NB4 (cell line): ENCODE measurements at regions not wholly inside any gene's neighbourhood (a gene's known extent, or its start where the extent isn't known, plus 50 kb on each side); places are given as distances from the start of the nearest gene placed in this dataset.

Experiments
- MYC ChIP-seq: IDR thresholded peaks from 2 replicates; pipeline ENCODE4 v1.6.1; 2011; ENCODE audit warnings: low read depth, low read length
- POLR2A ChIP-seq: IDR thresholded peaks from 2 replicates; pipeline ENCODE4 v1.6.1; 2011; ENCODE audit warnings: mild to moderate bottlenecking; ENCODE audit not compliant: insufficient read length; ENCODE audit errors: extremely low read depth
- TF ChIP-seq, protein P1 (sequence below): IDR thresholded peaks from one replicate; pipeline ENCODE4 v1.5.1; 2012; ENCODE audit warnings: low read depth, low read length
- TF ChIP-seq, protein P2 (sequence below): IDR thresholded peaks from 2 replicates; pipeline ENCODE4 v1.6.1; 2011; ENCODE audit warnings: low read depth, low read length

DNA sequence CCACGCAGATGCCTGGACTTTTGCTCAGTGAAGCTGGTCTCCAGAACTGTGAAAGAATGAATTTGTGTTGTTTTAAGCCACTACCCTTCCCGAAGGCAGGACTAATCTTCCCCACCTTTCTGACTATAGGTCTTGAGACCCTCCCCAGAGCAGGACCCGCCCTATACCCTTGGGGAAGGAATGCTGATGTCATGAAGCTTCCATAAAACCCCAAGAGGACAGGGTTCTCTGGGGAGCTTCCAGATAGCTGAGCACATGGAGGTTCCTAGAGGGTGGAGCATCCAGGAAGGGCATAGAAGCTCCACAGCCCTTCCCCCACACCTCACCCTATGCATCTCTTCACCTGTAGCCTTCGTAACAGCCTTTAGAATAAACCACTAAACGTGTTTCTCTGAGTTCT, 287.8 kb downstream of the SOX9 start:
- TF ChIP-seq, protein P1, sequence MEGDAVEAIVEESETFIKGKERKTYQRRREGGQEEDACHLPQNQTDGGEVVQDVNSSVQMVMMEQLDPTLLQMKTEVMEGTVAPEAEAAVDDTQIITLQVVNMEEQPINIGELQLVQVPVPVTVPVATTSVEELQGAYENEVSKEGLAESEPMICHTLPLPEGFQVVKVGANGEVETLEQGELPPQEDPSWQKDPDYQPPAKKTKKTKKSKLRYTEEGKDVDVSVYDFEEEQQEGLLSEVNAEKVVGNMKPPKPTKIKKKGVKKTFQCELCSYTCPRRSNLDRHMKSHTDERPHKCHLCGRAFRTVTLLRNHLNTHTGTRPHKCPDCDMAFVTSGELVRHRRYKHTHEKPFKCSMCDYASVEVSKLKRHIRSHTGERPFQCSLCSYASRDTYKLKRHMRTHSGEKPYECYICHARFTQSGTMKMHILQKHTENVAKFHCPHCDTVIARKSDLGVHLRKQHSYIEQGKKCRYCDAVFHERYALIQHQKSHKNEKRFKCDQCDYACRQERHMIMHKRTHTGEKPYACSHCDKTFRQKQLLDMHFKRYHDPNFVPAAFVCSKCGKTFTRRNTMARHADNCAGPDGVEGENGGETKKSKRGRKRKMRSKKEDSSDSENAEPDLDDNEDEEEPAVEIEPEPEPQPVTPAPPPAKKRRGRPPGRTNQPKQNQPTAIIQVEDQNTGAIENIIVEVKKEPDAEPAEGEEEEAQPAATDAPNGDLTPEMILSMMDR: no peak
- no peak for TF ChIP-seq POLR2A
- no peak for TF ChIP-seq MYC
- TF ChIP-seq, protein P2, sequence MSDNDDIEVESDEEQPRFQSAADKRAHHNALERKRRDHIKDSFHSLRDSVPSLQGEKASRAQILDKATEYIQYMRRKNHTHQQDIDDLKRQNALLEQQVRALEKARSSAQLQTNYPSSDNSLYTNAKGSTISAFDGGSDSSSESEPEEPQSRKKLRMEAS: no peak
